Renal pelvis (tissue), 1 donor: ENCODE measurements at regions not wholly inside any gene's neighbourhood (a gene's known extent, or its start where the extent isn't known, plus 50 kb on each side); places are given as distances from the start of the nearest gene placed in this dataset.
"Not testable (repeated sequence)": the region's sequence is repeated elsewhere in the genome, so short reads cannot be mapped to it uniquely, and the experiment has no call there.

ENCODE experiments used
- DNase-seq: peaks from one replicate; pipeline ENCODE4 v3.0.0-alpha.2; 2013

DNA sequence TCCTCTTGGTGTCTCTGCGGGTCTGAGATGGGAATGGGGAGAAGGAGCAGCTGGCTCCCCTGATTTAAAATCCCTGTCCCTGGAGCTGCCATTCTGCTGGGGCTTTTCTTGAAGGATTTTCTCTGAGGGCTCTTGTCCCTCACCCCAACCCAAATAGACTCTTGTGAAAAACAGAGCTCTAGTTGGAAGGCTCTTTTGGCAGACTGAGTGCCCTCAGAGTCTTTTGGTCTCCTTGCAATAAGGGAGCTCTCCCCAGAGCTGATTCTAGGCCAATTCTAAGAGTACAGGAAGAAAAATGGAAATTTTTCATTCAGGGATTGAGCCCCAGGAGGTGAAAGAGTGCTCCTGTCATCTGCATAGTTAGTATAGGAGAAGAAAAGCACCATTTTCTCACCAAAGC lies 238.3 kb downstream of the COG6 start:
- no peak for DNase-seq

DNA sequence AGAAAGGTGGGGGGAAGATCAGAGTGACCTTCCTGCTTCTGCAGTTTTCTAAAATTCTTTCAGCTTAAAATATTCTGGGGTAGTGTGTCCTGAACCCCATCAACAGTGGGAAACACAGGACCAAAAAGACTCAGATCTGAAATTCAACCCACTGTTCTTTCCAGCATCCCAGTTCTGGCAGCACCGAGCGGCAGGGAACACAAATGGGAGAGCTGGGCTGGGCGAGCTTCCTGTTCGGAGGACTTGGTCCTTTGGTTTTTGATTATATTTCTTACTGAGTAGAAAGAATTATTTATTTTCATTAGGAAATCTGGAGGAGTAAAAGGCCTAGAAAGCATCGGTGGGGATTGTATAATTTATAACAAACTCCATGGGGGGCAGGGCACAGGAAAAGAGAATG lies 239.1 kb downstream of the COG6 start:
- no peak for DNase-seq

DNA sequence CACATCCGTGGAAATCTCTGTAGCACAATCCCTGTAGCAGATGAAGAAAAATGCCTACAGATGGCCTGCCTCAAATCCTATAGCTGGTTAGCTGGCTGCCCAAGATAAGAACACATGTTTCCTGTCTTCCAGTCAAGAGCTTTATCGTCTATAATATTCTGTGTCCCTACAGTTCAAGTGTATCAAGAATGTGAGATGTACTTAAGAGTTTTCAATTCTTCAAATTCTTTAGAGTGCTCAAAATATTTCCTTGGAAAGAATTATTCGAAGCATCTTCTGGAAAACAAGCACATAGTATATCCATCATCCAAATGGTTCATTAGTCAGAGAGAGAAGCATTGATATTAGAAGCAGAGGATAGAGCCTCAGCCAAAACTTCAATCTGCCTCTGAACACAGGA lies 239.8 kb downstream of the COG6 start:
- DNase-seq = peak; percentile 26

DNA sequence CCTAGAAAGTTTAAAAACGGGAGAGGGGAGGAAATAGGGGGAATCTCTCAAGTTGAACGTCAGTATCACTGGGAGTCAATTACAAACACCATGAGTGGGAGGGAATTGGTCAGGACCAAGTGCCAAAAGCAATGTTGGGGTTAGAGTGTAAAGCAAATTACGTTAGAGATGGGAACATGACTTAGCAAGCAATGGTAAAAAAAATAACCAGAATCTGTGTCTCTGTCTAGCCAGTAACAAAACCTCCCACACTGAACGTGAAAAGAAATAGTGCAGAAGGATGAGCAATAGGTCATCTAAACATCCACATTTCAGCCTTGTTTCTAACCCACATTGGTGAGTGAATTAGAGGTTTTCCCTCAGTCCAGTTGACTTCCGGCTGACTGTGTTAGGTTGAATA lies 242.2 kb downstream of the COG6 start:
- DNase-seq = no peak

DNA sequence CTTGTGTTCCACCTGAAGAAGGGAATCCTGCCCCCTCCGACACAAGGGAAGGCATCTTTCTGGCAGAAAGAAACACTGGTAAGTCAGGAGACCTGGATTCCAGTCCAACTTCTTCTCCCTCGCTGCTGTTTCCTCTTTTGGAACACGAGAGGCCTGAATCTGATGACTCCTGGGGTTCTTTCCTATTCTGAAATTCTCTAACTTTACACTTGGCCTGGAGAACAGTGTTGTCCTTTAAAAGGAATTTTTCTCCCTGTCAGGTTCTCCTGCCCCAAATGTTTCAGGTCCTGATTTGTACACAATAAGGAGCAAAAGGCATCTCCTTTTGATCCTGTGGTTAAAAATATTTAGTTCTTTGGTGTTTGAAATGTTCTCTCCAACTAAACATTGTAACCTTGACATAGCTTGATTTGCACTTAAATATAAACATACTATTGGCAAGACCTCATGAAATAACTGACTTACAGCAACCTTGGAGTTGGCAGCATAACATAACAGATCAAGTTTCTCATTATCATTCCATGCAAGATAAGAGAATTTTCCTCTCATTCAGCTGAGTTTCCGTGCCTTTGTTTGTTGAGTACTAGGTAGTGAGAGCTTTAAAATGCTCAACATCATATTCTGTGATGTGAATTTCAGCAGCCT lies 244.8 kb downstream of the COG6 start:
- no peak for DNase-seq

DNA sequence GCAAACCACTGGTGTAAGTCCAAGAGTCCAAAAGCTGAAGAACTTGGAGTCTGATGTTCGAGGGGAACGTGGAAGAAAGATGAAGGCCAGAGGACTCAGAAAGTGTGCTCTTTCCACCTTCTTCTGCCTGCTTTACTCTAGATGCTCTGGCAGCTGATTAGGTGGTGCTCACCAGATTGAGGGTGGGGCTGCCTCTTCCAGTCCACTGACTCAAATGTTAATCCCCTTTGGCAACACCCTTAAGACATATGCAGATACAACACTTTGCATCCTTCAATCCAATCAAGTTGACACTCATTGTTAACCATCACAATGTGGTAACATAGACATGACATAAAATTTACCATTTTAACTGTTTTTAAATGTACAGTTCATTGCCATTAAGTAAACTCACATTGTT lies 249.5 kb downstream of the COG6 start:
- DNase-seq = no peak

DNA sequence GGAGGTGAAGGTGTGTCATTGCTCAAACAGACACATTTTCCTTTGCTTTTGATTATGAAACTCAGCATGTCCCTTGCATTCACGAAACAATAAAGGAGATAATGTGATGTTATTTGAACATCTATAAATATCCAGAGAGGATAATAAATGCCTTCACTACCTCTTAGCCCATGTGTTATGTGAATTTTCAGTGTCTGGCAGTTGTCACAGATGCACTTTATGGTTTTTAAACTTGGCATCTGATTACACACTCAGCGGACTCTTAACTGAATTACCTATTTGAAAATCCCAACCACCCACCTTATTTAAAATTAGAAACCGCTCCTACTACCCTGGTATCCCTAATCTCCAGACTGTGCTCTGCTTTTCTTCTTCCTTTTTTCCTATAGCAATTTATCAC lies 254.2 kb downstream of the COG6 start:
- DNase-seq = no peak

DNA sequence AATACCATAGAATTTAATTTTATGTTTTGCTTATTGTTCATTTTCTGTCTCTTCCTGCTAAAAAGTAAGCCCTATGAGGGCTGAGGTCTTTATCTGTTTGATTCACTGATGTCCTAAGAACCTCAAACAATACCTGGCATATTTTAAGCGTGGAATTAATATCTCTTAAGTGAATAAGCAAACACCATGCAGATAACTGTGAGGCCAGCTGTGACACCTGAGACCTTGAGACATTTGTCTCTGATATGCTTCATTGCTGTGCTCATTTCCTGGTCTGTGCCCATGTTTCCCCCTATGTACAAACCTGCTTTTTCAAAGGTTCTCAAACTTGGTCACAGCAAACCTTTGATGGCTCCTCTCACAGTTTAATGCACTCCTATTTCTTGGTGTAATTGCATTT lies 254.6 kb downstream of the COG6 start:
- DNase-seq = no peak

DNA sequence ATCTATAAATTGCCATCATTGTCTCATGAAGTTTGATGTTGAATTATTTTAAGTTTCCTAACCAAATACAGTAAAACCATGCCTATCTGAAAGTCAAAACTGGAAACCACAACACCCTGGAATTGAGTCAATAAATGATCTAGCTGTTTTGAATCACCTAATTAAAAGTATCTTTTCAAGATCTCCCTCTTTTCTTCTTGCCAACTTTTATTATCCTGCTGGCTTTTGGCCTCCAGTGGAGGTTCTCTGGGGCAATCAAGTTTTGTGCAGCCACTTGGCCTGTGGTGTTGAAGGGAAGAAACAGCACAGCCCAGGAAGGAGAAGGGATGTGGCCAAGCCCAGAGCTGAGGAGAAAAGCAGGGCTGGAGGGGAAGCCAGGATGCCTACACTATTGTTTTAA lies 255.4 kb downstream of the COG6 start:
- DNase-seq = no peak

DNA sequence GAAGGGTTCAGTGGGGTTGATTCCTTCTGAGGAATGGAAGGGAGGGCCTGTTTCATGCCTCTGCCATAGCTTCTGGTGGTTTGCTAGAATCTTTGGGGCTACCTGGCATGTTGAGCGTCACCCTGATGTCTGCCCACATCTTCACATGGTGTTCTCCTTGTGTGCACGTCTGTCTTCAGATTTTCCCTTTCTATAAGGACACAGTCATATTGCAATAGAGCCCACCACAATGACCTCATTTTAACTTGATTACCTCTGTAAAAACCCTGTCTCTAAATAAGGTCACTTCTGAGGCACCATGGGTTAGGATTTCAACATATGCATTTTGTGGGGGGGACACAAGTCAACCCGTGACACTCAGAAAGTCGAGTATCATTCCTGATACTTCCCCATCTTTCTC lies 257.9 kb downstream of the COG6 start:
- DNase-seq = no peak

DNA sequence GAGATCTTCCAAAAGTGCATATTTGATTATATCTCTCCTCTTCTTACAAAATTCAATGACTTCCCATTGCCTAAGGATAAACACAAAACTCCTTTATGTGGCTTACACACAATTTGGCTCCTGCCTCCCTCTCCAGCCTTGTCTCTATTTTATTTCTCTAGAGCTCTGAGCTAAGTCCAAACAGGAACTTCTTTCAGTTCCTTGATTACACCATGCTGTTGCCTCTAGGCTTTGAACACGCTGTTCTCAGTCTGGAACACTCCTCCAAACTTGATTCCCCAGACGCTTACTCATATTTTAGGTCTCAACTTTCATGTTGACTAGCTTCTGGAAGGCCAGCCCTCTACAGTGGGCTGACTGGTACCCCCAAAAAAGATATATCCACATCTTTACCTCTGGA lies 258.5 kb downstream of the COG6 start:
- no peak for DNase-seq

DNA sequence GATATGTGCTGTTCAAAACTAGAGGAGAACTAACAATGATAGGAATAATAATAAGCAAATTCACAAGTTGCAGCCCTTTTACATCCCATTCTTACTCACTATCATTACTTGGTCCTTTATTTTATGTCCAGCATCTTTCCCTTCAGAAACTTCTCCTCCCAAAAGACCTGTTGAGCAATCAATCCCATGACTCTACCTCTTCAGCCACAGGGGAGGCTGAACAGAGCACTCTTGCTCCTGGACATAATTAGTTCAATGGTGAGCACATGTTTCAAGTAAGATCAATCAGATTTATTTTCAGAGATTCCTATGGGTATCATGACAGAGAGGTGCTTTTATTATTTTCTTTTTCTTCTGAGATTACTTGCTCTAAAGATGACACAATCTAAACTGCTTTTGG lies 260.0 kb downstream of the COG6 start:
- DNase-seq = no peak

DNA sequence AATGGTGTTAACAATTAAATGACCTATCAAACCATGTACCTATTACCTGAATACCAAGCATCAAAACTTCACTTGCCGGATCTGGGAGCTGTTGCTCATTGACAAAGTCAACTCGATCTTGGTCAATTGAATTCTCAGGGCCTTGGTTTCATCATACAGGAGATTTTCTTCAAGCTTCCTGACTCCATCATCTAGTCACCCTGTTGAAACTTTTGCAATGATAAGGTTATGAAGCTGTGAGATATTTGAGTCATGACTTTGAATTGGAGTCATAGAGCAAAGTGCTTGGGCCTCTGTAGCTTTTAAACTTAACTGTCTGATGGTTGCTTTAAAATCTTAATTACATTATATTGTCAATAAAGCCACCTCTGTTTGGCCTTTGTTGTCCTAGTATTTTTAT lies 260.9 kb downstream of the COG6 start:
- no peak for DNase-seq

DNA sequence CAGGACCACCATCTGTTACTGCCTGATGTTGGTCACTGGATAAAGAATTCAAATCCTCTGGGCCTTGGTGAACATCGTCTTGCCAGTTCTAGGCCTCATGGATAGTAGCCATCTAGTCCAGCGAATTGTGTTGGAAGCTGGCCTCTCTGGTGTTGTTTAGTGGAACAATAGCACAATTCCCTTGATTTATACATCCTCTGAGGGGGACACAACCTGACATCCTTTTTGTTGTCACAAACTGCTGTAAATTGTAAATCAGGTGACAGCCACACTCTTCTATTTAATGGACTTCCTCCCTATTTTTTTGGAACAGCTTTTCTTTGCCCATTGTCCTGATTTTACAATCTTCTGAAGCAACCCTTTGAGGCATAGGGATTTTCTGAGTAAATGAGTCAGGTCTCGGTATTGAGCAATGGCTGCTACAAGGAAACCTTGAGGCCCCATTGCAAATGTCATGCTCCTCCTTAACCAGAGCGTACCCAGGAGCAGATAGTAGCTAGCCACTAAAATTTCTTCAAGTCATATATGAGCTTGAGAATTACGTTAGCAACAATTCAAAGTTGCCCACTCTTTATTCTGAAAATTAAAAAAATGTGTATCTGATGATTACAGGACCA lies 263.3 kb downstream of the COG6 start:
- DNase-seq = no peak

DNA sequence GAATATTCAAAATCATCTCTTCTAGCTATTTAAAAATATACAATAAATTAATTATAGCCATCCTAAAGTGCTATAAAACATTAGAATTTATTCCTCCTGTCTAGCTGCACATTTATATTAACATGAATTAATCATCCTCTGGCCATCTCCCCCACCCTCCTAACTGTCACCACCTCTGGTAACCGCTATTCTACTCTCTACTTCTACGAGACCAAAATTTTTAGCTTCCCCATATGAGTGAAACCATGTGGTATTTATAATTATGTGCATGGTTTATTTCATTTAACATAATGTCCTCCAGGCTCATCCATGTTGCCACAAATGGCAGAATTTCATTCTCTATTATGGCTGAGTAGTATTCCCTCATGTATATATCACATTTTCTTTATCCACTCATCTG lies 265.2 kb downstream of the COG6 start:
- DNase-seq = no peak

DNA sequence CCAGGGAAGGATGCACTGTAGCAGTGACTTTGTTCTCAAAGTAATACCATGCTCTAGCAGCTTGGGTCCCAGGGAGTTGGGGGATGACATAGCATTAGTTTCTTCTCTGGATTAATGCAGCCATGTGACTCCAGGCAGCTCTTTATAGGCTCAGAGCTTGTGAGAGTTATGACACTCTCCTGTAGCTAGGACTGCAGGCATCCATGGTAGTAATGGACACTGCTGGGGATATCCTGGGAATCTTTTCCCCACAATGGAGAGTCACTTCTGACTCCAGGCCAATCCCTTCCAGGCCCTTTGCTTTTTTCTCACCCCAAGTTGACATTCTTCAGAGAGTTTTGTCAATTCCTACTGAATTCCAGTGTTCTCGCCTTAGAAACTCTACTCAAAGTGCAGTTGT lies 270.9 kb downstream of the COG6 start:
- DNase-seq = no peak

DNA sequence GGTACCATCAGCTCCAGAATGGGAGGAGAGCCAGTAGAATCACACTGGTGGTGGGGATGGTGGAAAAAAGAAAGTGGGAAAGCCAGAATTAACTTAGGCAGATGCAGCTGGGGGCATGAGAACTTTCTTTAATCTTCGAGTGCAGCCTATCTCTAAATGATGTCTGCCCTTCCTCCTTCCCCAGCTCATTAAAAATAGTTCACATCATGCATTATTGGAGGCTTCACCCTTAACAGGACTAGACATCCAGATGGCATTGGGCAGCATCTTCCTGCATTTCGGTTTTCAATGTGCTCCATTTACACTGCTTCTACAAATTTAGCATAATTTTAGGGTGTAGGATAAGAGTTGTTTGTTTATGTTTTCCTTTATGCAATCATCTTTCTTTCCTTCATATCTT lies 272.8 kb downstream of the COG6 start:
- DNase-seq = no peak

DNA sequence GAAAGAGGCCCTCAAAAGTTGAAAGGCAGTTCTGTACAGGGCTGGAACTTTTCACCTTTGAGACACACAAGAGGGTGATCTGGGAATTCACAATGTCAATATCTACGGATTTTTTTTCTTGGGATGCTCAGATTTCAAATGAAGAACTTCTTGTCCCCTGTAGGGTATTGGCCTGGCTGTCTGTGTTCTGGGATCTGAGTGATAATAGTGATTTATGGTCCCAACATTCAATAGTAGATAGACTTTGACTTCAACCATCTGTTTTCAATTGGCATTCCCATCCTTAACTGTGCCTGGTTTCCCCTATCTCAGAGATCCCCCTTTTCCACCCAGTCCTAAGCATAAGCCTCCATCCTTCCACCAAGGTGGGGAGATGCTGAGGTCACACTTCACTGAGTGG lies 274.1 kb downstream of the COG6 start:
- DNase-seq = no peak

DNA sequence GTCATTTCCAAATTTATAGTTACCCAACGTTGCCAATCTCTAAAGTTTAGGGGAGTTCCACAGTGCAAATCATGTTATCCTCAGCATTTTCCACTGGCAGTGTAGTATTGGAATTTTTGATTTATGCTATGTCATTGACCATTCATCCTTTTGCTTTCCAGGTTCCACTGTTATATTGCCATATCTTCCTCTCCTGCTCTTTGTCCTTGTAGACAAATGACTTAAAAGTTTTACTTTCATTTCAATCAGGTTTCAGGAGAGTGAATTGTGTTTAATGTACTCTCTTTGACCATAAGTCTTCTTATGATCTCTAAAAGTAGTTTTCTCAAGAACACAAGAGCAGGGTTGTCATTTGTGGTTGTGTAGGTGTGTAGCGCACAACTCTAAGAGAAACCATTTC lies 274.6 kb downstream of the COG6 start:
- no peak for DNase-seq

DNA sequence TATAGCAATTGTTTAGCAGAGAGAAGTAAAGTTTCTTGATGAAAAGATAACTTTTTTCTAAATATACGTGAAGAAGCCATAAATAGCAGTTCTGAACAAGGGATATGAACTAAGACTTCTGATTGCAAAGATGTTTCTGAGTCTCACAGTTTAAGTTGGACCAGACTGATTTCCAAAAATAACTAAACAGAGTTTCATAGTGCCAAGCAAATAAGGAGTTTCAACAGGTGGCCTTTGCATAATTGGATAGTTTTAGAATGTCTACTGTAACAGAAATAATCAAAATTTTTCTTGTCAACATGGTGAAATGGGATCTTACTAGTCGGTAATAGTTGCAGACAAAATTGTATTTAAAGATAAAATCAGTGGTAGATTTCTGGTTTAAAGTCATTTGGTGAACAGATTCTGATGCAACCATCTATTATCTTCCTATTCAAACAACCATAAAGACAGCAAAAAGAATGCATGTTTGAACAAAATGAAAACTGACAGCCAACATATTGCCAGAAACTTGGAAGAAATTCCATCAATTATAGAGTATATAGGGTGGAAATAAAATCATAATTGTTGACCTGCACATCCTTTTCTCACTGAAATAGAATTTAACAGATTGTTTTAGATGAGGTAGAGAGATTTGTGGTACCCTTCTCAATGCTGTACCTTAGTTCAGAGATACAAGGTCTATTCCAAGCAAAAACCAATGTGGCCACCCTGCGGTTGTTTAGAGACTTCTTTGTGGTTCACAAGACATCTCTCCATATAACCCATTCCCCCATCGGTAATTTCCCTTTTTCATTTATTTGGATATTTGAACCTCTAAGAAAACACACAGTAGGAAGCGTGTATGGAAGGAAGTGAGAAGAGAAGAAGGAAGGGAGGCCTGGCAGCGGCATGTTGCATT lies 275.3 kb downstream of the COG6 start:
- DNase-seq = no peak

DNA sequence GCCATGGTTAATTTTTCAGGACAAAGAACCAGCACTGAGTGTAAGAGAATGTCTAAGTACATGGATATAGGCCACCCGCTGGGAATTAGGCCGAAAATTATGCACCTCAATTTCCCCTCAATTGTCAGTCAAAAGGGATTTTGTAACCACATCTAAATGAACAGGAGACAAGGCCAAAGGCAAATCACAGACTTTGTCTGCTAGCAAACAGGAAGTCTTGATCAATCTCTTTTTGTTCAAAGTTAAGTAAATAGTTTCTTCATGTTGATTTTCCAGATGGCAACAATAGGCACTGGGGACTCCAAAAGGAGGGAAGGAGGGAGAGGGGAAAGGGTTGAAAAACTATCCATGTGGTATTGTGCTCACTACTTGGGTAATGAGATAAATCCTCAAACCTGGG lies 276.0 kb downstream of the COG6 start:
- no peak for DNase-seq

DNA sequence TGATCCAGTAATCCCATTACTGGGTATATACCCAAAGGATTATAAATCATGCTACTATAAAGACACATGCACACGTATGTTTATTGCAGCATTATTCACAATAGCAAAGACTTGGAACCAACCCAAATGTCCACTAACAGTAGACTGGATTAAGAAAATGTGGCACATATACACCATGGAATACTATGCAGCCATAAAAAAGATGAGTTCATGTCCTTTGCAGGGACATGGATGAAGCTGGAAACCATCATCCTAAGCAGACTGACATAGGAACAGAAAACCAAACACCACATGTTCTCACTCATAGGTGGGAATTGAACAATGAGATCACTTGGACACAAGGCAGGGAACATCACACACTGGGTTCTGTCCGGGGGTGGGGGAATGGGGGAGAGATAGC lies 277.1 kb downstream of the COG6 start:
- not testable (repeated sequence) for DNase-seq

DNA sequence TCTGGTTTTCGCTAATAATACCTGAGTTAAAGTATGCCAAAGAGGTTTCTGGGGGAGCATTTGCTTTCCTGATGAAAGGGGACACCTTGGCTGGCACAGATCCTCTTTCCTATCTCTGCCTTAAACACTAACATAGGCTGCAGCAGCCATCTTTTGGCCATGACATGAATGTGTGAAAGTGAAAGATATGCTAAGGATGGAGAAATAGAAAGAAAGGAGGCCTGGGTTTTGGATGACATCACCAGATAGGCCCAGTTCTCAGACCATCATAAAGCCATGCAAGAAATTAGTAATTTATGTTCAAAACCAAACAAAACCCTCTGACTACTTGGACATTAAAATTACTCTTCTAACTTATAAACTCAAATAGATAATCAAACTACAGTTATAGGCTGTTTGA lies 279.7 kb downstream of the COG6 start:
- DNase-seq = no peak
